Renal cortical epithelial cell (primary cell): ENCODE measurements at regions not wholly inside any gene's neighbourhood (a gene's known extent, or its start where the extent isn't known, plus 50 kb on each side); places are given as distances from the start of the nearest gene placed in this dataset.
A peak's percentile ranks its signal among the peaks of the same experiment; 100 is the strongest.
"Not testable (repeated sequence)": the region's sequence is repeated elsewhere in the genome, so short reads cannot be mapped to it uniquely, and the experiment has no call there.

Experiments
- DNase-seq: peaks from one replicate; pipeline ENCODE4 v3.0.0-alpha.2; 2011; ENCODE audit warnings: low read depth

DNA sequence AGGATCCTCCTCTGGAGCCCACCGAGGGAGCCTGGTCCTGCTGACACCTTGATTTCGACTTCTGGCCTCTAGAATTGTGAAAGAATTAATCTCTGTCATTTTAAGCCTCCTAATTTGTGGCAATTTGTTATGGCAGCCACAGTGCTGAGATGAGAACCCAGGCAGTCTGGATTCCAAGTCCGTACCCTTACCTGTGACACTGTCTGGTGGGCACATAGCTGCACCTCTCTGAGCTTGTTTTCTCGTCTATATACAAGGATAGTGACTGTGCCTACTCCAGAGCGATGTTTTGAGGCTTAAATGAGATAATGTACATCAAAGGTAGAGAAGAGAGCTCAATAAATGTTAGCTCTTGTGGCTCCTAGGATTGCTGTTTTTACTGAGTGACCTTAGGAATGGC, 128.4 kb upstream of the MPHOSPH6 start:
- no peak for DNase-seq

GRCh38 chr16:82295290-82296201, 125.5 kb upstream of the MPHOSPH6 start:
- no peak for DNase-seq

DNA sequence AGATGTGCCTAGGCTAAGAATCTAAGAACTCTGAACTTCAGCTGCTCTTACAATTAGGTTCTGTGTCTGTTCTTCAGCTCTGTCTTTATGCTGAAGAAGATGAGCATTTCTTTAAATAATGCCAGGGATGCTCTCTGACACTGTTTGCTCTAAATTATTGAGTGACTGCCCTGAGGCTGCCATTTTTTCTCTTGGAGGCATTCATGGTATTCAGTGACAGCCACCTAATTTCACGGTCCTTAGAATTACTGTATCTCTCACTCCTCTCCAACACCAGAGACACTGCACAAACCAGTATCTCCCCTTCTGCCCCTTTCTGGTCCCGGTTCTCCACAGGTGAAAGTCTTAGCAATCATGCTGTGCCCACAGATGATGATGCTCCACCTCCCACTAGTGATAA, 123.6 kb upstream of the MPHOSPH6 start:
- no peak for DNase-seq

- DNase-seq, result no peak
These were observed 117.9 kb upstream of the MPHOSPH6 start for GRCh38 chr16:82287937-82288336.

- DNase-seq, result no peak
These were observed 112.6 kb upstream of the MPHOSPH6 start for GRCh38 chr16:82282662-82283061.

- no peak for DNase-seq
These were observed 111.5 kb upstream of the MPHOSPH6 start for GRCh38 chr16:82281544-82281943.

GRCh38 chr16:82280867-82281266, 110.8 kb upstream of the MPHOSPH6 start:
- no peak for DNase-seq

GRCh38 chr16:82275349-82275748, 105.3 kb upstream of the MPHOSPH6 start:
- not testable (repeated sequence) for DNase-seq

GRCh38 chr16:82271636-82272035, 101.6 kb upstream of the MPHOSPH6 start:
- no peak for DNase-seq

- DNase-seq, result not testable (repeated sequence)
These were observed 97.7 kb upstream of the MPHOSPH6 start for GRCh38 chr16:82267675-82268074.

- DNase-seq, result no peak
These were observed 95.8 kb upstream of the MPHOSPH6 start for GRCh38 chr16:82265809-82266208.

DNA sequence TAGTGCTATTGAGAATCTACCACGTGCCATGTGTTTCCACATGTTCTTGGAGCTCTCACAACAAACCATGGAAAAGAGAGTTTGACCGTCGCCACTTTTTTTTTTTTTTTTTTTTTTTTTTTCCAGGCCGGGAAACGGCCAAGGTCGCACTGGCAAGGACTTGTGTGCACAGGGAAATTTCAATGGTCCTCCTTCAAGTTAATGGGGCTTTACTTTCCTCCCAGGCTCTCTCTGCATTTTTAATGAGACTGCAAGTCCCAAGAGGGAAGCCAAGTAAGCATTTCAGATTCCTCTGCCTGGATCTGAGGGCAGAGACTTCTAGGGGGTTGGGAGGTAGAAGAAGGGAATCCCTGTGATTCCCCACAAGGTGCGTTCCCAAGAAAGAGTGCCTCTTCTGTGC, 94.7 kb upstream of the MPHOSPH6 start:
- DNase-seq, result no peak

DNA sequence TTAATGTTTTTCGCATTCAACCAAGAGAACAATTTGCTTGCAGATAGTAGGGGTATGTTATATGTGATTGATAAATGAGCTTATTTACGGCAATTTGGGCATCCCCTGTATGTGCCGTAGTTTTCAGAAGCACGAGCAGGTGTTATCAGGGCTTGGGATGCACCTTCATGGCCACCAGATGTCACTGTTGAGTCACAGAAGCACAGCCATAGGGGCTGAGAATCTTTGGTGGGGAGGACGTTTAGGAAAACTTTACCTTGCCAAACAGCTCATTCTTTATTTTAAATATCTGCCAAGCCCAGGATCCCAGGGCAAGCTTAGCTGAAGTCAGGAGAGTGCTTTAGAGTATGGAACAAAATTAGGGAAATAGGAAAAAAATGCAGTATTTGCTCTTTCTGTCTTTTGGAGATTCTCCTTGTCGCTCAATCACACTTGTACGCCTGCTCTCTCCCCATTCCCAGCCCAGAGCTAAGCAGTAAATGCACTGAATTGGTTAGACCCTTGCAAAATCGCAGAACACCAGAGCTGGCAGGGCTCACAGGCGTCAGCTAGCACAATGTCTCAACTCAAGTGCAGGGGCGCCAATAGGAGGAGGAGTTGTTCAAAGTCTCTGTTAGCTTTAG, 93.6 kb upstream of the MPHOSPH6 start:
- peak; percentile 26 for DNase-seq

DNA sequence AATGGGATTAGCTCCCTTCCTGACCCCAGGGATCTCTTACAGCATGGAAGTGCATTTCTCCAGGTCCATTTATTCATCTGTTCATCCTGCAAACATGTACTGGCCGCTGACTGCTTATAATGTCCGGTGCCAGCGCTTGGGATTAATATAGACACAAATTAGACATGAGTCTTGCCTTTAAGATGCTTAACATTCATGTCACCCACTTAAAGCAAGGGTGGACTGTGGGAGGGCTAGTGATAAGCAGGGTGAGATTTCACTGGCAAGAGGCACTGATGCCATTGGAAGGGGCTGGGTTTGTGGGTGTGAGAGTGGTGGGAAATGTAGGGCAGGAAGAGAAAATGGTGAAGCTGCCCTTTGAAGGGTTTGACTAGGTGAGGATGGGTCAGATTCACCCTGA, 92.2 kb upstream of the MPHOSPH6 start:
- no peak for DNase-seq

GRCh38 chr16:82260212-82260795, 90.3 kb upstream of the MPHOSPH6 start:
- DNase-seq, result no peak

GRCh38 chr16:82259731-82260130, 89.7 kb upstream of the MPHOSPH6 start:
- no peak for DNase-seq

- DNase-seq, result no peak
These were observed 88.0 kb upstream of the MPHOSPH6 start for GRCh38 chr16:82257990-82258389.

DNA sequence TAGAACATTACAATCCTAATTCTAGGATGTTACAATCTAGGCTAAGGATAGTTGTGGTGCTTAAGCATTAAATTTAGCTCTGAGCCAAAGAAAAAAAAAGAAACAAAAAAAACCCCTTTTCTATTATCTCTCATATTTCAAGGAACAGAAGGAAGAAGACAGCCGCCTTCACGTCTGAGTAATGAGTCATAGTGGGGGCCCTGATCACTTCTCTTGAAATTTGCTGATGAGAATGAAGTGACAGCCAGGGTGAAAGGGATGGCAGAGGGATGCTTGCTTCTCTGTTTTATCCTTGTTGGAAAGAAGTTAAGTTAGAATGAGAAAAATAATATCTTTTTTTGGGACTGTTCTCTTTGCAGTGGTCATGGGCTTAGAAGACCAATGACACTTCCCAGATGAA, 82.6 kb upstream of the MPHOSPH6 start:
- DNase-seq, result no peak

DNA sequence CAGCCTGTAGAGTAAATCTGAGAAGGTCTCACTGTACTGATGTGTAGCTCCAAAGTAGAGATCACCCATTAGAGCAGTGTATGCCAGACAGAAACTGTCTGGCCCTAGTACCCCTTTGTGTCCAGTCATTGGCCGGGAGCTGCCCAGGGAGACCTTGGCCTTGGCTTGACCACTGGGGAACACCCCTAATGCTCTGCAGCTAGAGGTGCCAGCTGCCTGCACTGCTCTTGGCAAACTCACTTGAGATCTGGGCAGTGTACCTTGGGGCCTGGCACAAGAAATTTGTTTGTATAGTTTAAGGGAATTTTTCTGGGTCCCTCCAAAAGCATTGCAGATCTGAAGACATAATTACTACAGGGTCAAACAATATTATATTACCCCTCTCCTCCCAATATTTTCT, 78.7 kb upstream of the MPHOSPH6 start:
- DNase-seq, result no peak

DNA sequence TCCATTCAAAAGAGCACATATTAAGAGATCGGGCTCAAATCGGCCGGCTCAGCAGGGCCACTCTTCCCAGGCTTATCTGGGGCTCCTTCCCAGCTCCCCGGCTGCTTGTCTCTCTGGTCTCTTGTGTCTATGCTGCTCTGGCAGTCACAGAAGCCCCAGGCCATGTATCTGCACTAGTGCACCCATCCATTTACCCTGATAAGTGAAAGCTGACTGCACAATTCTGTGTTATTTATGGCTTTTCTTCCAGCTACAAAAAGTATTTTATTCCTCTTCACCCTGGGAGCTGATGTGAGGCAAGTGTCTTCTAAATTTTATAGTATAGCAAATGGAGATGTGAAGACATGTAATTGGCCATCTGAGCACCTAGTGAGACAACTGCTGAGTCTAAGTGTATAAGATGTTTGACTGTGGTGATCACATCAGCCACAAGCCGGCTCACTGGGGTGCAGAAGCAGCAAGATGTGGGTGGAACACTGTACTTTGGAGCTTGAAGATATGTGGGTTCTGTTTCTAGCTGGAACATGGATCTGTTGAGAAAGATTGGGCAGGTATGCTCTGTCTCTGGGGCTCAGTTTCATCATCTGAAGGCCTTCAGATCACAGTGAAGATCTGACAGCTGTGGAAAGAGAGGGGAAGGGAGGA, 78.1 kb upstream of the MPHOSPH6 start:
- no peak for DNase-seq

GRCh38 chr16:82242201-82242600, 72.2 kb upstream of the MPHOSPH6 start:
- DNase-seq, result no peak

- DNase-seq, result no peak
These were observed 71.5 kb upstream of the MPHOSPH6 start for GRCh38 chr16:82241469-82242052.
